Activated naive CD4-positive, alpha-beta T cell (primary cell): ENCODE measurements at regions not wholly inside any gene's neighbourhood (a gene's known extent, or its start where the extent isn't known, plus 50 kb on each side); places are given as distances from the start of the nearest gene placed in this dataset.

Experiments used
- DNase-seq, 4 experiments: peaks; one replicate each; lab custom pipeline; 2025; lab: John Stamatoyannopoulos, UW

DNA sequence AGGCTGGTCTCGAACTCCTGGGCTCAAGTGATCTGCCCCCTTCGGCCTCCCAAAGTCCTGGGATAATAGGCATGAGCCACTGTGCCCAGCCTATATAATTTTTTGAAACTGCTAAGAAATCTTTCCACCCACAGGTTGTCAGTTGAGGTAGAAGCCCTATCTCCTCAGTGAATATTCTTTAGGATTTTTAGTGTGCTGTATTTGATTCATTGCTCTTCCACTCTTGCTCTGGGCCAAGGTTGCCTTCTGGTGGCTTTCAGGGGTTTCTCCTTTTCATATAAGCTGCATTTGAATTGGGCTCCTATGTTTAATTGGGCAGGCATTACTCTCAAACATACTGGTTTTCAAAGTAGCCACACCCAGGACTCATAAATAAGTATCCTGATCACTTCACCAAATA is 931.2 kb downstream of the GATA3 start:
- DNase-seq = no peak

DNA sequence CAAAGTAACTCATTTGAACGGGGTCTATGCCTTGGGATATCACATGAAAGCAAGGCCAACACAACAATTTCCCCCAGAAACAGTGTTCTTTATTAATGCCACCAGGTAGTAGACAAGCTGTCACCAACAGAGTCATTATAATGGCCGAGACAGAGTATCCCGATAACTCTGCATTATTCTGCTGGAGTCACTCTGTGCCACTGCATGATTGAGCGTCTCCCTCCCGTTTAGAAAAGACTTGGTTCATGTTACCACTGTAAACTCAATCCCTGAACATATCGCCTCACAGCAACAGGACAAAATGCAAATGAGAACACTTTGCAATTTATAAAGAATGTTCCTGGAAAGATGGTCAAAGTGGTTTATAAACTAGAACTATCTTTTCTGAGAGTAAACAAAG is 932.5 kb downstream of the GATA3 start:
- no peak for DNase-seq

DNA sequence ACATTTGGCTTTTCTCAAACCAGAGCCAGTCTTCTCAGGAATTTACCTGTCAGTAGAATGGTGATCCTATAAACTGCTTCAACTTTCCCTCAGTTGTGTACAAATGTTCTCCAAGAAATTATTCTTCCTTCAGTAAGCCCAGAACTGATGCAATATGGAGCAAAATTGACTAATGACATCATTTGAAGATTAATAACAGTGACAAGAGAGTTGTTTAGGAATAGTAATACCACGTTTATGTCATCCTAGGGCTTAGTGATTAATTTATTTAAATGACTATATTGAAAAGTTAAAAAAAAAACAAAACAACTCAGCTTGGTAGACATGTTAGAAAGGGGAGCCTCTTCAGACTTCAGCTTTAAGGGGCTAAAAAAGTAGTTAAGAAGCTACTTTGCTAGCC is 933.2 kb downstream of the GATA3 start:
- DNase-seq = no peak

DNA sequence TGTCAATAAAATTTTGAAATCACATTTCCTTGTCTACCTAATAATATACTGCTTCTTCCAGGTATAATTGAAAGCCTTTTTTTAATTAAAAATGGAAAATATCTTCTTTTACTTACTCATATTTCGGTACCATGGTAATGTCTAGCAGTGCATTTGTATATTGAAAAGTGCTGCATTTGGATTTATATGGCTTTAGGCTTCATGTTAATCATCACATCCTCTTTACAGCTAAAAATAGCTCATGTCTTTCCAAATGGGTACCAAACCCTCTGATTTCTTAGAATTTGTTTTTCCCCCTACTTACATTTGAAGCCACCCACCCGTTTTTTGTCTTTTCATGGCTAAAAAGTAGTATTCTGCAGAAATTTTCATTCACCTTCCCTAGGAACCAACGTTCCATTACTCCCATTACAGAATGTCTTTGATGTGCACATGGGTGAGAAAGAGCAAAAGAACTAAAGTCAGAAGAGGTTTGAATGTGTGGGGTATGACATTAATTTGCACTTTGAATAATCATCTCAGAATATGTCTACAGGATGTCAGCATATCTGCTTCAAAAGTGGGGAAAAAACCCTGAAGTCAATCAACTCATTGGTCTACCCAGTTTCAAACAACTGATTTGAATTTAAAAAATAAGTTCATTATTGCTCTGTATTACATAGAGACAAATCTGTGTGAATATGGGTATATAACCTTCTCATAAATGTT is 935.9 kb downstream of the GATA3 start:
- DNase-seq = no peak

DNA sequence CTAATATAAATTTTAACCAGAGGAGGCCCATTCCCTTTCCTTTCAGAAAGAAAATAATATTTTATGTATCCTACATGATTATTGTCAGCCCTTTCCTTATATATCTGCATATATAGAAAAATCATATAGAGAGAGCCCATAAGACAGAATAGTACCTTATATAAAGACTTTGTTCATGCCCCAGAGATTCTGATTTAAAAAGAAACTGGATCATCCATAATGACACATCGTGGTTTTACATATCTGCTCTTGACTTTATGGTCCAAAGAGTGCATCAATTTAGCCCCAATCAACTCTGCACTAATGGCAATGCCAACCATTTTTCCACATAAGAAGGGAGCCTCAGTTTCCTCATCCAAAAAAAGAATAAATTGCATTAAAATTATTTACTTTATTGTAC is 937.5 kb downstream of the GATA3 start:
- no peak for DNase-seq

DNA sequence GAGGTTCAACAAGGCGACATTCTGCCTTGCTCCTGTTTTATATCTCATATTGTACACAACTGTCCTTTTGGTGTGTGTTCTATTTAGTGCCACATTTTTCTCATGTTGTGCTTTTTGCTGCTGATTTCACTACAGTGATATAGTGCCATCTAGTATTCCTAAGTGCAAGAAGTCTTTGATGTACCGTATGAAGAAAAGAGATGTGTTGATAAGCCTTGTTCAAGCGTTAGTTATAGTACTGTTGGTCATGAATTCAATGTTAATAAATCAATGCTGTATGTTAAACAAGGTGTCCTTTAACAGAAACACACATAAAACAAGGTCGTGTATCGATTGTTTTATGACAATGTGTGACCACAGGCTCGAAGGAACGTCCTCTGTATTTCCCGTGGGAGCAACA is 939.4 kb downstream of the GATA3 start:
- no peak for DNase-seq

DNA sequence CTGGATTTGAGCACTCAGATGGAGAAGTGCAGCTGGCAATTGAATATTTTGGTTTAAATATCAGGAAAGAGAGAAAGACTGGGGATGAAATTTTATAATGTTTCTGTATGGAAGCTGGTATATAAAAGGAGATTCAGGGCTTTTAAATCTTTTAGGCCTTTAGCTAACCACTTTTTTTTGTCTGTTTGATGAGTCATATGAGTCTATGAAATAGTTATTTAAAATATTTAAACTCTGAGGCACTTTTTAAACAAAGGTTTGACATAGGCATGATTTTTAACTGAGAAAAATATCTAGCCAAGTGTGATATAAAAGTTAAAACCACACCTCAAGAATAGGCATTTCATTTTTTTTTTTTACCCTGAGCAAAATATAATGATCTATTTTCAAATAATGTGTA is 944.3 kb downstream of the GATA3 start:
- DNase-seq = no peak

DNA sequence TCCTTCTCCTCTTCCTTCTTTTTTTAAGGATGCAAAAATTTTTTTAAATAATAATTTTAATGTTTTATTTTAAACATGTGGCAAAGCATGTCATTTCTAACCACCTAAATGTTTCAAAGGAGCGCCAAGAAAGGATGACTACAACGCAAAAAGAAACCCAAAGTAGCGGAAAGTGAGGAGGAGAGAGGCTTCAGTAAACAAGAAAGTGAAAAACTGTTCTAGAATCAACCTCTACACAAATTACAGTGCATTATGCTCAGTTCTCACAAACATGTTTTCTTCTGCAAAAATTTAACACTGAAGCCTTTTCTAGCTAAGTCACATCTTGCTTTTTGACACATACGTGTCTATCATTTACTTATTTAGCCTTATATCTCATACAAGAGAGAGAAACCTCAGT is 948.6 kb downstream of the GATA3 start:
- no peak for DNase-seq

DNA sequence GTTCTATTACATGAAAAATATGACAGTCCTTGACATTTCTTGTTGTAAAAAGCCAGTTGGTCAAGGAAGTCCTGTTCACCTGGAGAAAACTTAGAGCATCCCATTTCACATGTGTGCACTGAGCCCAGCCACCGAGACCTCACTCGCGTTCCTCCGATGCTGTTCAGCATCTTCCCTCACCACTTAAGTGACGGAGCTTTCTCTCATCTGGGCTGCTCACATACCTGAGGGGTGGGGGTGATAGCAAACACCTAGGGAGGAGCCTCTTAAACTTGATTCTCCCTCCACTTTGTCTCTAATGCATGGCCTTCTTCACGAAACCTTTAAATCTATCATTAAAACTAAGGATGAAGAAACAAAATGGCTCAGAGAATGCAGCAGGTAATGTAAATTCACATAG is 950.2 kb downstream of the GATA3 start:
- DNase-seq = no peak

DNA sequence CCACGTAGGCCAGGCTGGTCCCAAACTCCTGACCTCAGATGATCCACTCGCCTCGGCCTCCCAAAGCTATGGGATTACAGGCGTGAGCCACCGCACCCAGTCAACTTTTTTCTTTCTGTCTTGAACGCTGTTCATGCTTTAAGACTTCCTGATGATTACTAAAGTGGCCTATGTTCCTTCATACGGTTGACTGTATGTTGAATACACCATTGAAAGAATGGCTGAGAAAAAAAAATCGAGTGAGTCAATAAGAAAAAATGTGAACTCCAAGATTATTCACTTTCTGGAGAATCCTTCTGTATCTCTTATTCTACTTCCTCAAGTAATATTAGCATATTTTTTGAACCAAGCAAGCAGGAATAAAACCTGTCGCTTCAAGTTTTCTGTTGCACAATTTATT is 955.0 kb downstream of the GATA3 start:
- DNase-seq = no peak

DNA sequence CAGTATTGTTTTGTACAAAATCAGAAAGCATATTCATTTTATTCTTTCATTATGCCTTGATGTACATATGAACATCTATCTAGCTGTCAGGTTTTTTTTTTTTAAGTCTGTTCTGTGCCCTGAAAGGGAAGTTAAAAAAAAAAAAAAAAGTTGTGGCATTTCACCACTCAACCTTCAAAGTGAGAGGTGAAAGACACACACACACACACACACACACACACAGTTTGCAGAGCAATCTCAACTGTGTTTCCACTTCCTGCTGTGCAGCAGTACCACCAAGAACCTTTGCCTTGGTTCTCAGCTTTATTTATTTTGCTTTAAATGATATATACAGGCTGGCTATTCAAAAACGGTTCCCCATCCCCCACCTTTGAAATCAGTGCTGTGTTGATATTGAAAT is 955.6 kb downstream of the GATA3 start:
- DNase-seq = peak in 2 of 4 experiments; percentile 2 to 6

DNA sequence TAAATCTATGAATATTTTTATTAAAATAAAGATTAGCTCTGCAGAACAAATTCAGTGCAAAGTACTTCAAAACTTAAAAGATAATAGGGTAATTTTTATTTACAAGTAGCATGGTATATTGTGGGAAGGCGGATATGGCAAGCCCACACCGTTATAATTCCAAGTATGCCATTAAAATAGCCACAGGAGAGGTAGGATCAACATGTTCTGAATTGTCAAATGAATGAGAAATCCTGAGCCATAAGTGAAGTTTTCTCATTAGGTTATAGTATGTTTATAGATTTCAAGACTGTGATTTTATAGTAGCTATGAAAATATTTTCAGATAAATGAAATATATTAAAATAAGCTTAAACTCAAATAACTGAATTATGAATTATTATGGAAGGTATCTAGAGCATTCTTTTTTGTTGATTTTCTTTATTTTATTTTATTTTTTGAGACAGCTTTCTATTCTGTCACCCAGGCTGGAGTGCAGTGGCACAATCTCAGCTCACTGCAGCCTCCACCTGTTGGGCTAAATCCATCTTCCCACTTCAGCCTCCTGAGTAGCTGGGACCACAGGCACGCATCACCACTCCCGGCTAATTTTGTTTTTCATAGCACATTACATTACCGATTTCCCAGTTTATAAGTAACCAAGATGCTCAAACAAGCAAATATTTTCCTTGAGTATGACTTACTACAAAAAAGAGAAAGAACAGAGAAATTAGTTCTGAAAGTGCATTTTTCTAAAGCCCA is 956.6 kb downstream of the GATA3 start:
- DNase-seq = no peak

DNA sequence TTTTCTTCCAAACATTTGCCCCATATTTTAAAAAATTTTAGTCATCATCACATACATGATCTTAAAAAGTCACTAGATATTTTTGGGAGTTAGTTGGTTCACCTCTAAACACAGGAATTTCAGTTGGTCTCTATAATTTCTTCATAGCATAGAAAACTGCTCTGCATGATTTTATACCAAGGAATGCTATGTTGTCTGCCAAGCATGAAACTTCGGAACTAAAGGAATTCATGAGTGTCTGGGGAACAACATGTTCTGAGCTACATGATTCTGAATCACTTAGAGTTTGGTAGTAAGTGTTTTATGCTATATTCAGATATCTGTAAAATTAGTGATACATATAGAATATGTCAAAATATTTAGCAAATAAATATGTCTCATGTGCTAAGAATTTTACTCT is 957.8 kb downstream of the GATA3 start:
- DNase-seq = no peak

DNA sequence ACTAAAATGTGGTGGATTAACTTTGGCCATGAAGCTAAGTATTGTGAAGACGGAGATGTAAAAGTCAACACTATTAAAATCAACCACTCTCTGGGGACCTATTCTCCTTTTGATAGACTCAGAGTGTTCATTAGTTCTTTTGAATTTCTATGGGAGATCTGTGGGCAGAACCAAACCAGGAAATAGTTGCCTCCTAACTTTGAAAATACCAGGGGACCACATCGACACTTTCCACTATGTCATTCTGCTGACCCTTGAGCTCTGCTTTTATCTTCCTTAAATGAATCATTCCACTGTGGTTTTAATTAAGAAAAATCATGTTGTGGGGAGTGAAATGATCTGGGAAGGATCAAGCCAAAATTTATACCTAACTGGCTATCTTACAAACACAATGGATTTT is 960.5 kb downstream of the GATA3 start:
- DNase-seq = no peak

DNA sequence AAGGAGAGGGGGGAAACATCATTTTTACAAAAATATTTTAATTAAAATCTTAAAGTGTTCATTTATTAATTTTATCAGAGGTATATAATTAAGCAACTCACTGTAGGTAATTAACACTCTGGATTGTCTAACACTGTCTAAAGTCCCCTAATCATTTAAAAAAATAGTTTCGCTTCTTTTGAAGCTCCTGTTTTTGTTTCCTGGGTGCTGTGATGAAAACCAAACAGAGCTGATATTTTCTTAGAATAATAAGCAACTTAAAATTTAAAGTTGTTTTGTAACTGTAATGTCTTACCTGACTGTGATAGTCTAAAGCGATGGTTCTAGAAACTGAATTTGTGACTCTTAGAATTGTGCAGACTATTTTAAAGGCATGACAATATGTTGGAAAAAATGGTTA is 961.0 kb downstream of the GATA3 start:
- no peak for DNase-seq

DNA sequence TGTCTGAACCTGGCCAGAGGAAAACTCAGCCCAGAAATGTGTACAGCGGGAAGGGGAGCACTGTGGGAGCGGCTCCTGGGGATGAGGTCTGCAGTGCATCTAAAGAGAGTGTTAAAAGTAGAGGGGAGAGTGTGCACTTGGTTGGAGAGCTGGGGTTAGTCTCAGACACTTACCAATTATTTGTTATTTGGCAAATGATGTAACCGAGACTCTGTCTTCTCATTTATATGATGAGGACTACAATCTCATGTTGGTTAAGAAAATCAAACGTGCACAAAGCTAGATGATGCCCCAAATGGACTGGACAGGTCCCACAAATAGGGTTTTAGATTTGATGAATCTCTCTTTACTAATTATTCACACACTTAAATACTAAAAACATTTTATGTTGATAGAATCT is 962.4 kb downstream of the GATA3 start:
- DNase-seq = no peak

DNA sequence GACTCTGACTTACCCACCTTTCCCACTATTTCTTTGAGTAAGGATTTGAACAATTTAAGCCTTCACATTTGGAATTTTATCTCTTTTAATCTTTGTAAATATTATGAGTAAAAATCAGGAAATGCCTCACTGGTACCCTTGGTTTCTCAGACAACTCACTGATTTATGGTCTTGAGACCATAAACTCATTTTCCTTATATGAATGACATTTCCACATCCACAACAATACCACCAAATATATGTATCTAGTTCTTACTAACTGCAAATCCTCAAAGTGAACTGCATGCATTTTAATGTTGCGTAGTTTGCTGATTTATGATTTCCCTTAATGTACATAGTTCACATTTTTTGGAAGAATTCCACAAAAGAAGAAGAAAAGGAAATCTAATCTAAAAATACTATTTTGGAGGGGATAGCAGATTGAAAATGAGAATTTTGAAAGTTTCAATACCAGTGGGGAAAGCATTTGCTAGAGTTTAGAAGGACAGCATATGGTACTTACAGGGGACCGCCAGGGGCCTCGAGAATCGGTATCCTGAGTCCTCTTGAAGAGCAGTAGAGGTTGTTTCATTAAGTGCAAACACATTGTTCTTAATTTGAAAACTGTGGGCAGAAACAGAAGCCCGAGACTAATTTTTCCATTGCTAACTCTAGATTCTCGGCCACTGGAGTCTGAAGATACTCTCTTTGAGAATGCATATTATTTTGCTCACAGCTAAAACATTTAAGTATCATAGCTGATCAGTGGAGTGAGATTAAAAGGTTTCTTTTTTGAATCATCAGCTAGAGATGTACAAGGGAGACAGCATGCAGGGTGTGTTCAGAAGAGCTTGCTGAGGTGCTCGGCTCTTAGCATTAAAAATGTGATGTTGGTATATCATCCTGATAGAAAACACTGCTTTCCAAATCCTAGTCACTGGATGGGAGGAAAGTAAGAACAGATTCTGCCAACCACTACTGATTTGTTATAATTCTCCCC is 964.0 kb downstream of the GATA3 start:
- DNase-seq = no peak

DNA sequence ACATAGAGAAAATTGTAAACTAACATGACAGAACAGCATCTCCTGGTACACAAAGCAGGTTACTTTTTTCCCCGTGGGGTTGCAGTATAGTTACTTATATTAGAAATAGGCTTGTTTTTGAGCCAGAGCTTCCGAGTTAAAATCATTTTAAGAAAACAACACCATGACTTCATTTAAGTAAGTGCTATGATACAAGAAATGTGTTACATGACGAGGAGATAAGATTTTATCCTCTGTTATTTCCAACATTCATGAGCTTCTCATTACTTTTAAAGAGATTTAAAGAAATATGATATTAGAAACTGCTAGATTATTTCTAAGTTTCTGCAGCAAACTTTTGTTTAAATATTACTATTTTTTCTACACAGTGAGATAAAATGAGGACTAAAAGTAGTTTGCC is 968.7 kb downstream of the GATA3 start:
- DNase-seq = no peak

DNA sequence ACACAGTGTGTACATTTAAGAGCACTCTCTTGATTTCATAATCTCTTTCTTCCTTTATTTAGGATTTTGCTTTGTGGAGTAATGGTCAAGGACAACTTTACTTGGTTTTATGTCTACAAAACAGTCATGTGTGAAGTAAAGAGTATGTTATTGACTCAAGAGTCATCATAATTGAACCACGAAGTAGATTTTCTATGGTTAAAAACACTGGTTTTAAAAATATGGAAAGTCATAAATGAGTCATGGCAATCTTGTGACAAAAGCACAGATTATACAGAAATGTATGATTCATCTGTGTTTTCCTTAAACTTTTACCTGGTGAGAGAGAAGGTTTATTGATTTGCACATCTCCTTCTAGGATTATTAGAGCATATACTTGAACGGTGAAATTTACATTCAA is 969.7 kb downstream of the GATA3 start:
- DNase-seq = no peak

DNA sequence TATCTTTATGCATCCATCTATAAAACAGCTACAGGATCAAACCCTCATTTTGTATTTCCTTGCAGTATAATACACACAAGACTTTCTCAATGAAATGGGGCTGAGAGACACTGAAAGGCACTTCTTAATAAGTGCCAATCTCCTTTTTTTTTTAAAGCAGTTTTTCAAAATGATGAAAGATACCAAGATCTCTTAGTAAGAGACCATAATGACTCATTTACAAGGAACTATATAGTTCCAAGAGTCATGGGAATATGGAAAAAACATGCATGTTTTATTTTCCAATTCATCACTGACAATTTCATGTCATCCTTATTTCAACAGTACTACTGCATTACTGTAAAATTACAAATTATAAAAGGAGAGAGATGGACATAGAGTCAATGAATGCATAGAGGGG is 973.7 kb downstream of the GATA3 start:
- no peak for DNase-seq

DNA sequence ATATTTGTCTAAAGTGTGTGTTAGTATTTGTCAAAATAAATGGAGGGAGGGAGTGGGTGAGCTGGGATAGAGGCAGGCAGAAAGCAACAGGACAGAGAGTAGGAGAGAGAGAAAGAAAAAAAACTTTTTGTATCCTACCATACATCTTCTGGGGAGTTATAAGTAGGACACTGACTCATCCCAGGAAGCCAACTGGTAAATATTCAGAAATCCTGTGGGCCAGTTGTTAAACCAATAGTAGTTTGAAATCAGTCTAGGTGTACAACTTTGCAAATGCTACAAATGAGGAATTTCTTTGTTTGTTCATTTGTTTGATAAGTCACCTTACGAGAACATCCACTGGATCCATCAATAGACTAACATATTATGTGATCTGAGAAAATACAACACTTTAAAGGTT is 980.9 kb downstream of the GATA3 start:
- DNase-seq = no peak

DNA sequence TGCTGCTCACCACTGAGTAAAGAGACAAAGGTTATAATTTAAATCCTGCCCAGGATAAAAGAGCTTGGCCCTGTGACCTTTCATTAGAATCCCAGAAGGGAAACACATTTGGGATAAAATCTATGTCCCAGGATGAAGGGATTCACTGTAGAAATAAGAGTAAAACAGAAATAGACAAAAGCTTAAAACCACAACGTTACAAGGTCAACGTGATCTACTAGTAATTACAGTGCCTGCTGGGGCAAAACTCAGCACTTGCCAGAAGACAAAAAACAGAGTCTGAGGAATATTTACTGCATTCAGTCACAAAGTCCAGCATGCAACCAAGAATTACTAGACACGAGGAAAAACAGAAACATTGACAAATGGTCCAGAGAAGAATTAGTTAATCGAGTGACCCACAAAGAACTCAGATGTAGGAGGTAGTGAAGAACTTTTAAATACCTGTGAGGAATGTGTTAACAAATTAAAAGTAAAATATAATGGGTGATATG is 982.3 kb downstream of the GATA3 start:
- DNase-seq = no peak
